ENCODE measurements at regions not wholly inside any gene's neighbourhood (a gene's known extent, or its start where the extent isn't known, plus 50 kb on each side); places are given as distances from the start of the nearest gene placed in this dataset.

DNA sequence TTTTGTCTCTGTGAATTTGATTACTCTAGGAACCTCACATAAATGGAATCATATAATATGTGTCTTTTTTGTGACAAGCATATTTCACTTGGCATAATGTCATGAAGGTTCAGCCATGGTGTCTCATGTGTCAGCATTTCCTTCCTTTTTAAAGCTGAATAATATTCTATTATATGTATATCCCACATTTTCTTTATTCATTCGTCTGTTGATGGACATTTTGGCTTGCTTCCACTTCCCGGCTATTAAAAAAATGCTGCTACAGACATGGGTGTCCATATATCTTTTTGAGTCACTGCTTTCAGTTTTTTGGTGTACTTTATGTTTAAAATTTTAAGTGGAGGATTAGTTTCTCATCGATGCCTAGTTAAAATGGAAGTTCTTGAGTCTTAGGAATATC lies 59.8 kb upstream of the C5orf63 start:
- no peak for DNase-seq
- no peaks in the 10 kb centered on the region for H3K79me2 ChIP-seq (ENCODE audit: low read depth)
- H3K4me3 ChIP-seq, result no peak overlapping the region
- H3K9me3 ChIP-seq (ENCODE audit: insufficient read depth, low read depth), result no peaks in the 10 kb centered on the region
- CTCF ChIA-PET, result no interaction called here
- H3K4me1 ChIP-seq (replicated peaks; ENCODE audit: insufficient read depth), result no peaks in the 10 kb centered on the region
- POLR2A ChIA-PET (ENCODE audit: unreplicated experiment), result no interaction called here
- H3K27me3 ChIP-seq (ENCODE audit: insufficient read depth, low read depth), result no peaks in the 10 kb centered on the region
- no peaks in the 10 kb centered on the region for H3F3A ChIP-seq (ENCODE audit: insufficient read depth, low read depth)
- H4K20me1 ChIP-seq (ENCODE audit: insufficient read depth), result no peaks in the 10 kb centered on the region
- no peak overlapping the region for H3K4me2 ChIP-seq
- intact Hi-C loops (cut with micrococcal nuclease; ENCODE audit: unreplicated experiment), result no loop called here
- H3K36me3 ChIP-seq (ENCODE audit: low read depth), result no peaks in the 10 kb centered on the region
- H3K9me2 ChIP-seq (ENCODE audit: insufficient read depth), result no peaks in the 10 kb centered on the region
- H2AFZ ChIP-seq, result no peak overlapping the region
- TF ChIP-seq, protein P1, sequence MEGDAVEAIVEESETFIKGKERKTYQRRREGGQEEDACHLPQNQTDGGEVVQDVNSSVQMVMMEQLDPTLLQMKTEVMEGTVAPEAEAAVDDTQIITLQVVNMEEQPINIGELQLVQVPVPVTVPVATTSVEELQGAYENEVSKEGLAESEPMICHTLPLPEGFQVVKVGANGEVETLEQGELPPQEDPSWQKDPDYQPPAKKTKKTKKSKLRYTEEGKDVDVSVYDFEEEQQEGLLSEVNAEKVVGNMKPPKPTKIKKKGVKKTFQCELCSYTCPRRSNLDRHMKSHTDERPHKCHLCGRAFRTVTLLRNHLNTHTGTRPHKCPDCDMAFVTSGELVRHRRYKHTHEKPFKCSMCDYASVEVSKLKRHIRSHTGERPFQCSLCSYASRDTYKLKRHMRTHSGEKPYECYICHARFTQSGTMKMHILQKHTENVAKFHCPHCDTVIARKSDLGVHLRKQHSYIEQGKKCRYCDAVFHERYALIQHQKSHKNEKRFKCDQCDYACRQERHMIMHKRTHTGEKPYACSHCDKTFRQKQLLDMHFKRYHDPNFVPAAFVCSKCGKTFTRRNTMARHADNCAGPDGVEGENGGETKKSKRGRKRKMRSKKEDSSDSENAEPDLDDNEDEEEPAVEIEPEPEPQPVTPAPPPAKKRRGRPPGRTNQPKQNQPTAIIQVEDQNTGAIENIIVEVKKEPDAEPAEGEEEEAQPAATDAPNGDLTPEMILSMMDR (conservative IDR thresholded peaks at IDR 0.05), result no peak
- TF ChIP-seq EZH2 (IDR thresholded peaks at IDR 0.05; ENCODE audit: low read depth), result no peak
- BruUV-seq (replicated peaks), result no TSS peak
- H3K27ac ChIP-seq, result no peak overlapping the region

DNA sequence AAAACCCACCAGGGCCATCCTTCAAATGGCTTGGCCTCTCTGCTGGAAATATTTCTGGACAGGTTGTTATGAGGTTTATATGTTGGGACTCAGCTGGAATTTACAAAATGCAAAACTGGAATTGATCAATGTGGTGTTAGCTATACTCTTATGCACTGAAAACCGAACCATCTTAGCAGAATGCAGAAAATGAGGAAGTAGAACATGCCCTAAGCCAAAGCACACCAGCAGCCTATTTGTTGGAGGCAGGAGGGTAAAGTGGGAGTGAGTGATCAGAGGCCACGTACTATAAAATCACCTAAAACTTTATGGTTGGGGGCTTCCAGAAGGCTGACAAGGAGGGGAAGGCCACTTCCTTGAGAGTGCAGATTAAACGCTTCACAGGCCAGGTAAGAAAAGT lies 63.6 kb upstream of the C5orf63 start:
- Histone ChIP-seq H4K20me1 (ENCODE audit: insufficient read depth) (no peaks in the 10 kb centered on the region), H3K4me1 (replicated peaks; ENCODE audit: insufficient read depth) (no peaks in the 10 kb centered on the region), H3K79me2 (ENCODE audit: low read depth) (no peaks in the 10 kb centered on the region), H3K4me2 (no peak overlapping the region), H3F3A (ENCODE audit: insufficient read depth, low read depth) (no peaks in the 10 kb centered on the region), H3K36me3 (ENCODE audit: low read depth) (no peaks in the 10 kb centered on the region), H2AFZ (no peak overlapping the region), H3K27ac (no peak overlapping the region), H3K27me3 (ENCODE audit: insufficient read depth, low read depth) (no peaks in the 10 kb centered on the region), H3K4me3 (no peak overlapping the region), H3K9me3 (ENCODE audit: insufficient read depth, low read depth) (no peaks in the 10 kb centered on the region), H3K9me2 (ENCODE audit: insufficient read depth) (no peaks in the 10 kb centered on the region)
- POLR2A ChIA-PET (ENCODE audit: unreplicated experiment), result no interaction called here
- BruUV-seq (replicated peaks), result no TSS peak
- TF ChIP-seq, protein P1 (conservative IDR thresholded peaks at IDR 0.05), result no peak
- no peak for TF ChIP-seq EZH2 (IDR thresholded peaks at IDR 0.05; ENCODE audit: low read depth)
- CTCF ChIA-PET, result no interaction called here
- intact Hi-C loops (cut with micrococcal nuclease; ENCODE audit: unreplicated experiment), result no loop called here
- DNase-seq, result no peak

DNA sequence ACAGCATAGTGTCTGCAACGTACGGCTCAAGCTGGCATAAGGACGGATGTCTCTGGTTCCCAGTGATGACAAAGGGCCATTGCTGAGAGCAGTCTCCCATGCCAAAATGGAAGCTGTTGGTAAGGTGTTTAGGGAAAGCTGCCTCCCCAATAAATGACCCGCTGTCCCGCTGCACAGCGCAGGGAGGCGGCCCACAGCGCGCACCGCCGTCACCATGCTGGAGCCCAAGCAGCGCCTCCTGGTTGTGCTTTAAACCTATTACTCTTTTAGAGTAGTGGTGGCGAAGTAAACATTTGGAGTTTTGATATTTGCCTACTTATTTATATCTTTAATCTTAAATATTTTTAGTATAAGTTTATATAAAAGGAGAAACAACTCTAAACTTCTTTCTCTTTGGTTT lies 70.4 kb upstream of the C5orf63 start:
- no peaks in the 10 kb centered on the region for H3K4me1 ChIP-seq (replicated peaks; ENCODE audit: insufficient read depth)
- H3K27me3 ChIP-seq (ENCODE audit: insufficient read depth, low read depth), result no peaks in the 10 kb centered on the region
- no peak for DNase-seq
- H3K36me3 ChIP-seq (ENCODE audit: low read depth), result no peaks in the 10 kb centered on the region
- H3K9me3 ChIP-seq (ENCODE audit: insufficient read depth, low read depth), result no peaks in the 10 kb centered on the region; the same call in 1 of the 2 replicates
- H3F3A ChIP-seq (ENCODE audit: insufficient read depth, low read depth), result no peaks in the 10 kb centered on the region
- no peak overlapping the region for H2AFZ ChIP-seq
- ChIA-PET POLR2A (ENCODE audit: unreplicated experiment) (no interaction called here), CTCF (no interaction called here)
- TF ChIP-seq, protein P1 (conservative IDR thresholded peaks at IDR 0.05), result no peak
- no peak for TF ChIP-seq EZH2 (IDR thresholded peaks at IDR 0.05; ENCODE audit: low read depth)
- H3K79me2 ChIP-seq (ENCODE audit: low read depth), result no peaks in the 10 kb centered on the region
- no peak overlapping the region for H3K4me3 ChIP-seq
- H3K9me2 ChIP-seq (ENCODE audit: insufficient read depth), result no peaks in the 10 kb centered on the region
- no peak overlapping the region for H3K27ac ChIP-seq
- no peaks in the 10 kb centered on the region for H4K20me1 ChIP-seq (ENCODE audit: insufficient read depth)
- BruUV-seq (replicated peaks), result no TSS peak
- H3K4me2 ChIP-seq, result no peak overlapping the region
- intact Hi-C loops (cut with micrococcal nuclease; ENCODE audit: unreplicated experiment), result no loop called here

Measured in PC-9 (cell line).